Erythroblast (primary cell): ENCODE measurements at regions not wholly inside any gene's neighbourhood (a gene's known extent, or its start where the extent isn't known, plus 50 kb on each side); places are given as distances from the start of the nearest gene placed in this dataset.
"Not testable (repeated sequence)": the region's sequence is repeated elsewhere in the genome, so short reads cannot be mapped to it uniquely, and the experiment has no call there.

Source experiments
- GATA1 ChIP-seq: IDR thresholded peaks from 2 replicates; pipeline ENCODE4 v1.6.1; 2011; ENCODE audit warnings: low read depth, mild to moderate bottlenecking, control low read depth, low read length, moderate library complexity
- POLR2A ChIP-seq: IDR thresholded peaks from 2 replicates; pipeline ENCODE4 v1.6.1; 2011; ENCODE audit warnings: mild to moderate bottlenecking, low read length

- TF ChIP-seq POLR2A, GATA1: not testable (repeated sequence)
Measured at GRCh38 chr9:40993375-40993774, 135.1 kb downstream of the FOXD4L6 start.
